ENCODE measurements at regions not wholly inside any gene's neighbourhood (a gene's known extent, or its start where the extent isn't known, plus 50 kb on each side); places are given as distances from the start of the nearest gene placed in this dataset.

DNA sequence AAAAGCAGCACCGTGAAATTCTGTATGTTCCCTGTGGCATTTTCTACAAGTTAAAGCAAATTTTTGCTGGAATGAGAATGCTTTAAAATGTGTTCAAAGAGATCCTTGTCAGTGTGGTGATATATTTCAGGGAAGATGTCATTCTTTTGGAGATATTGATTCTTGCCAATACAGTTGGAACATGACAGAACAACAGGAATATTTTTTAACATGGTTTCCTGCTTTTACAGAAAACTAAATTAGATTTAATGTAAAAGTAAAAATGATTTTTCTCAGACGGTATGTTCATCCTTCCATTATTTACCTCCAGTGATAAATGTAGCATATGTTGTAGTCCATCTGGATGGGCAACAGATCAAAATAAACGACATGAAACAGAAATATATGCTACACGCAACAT, 474.8 kb downstream of the TMA16 start:
- DNase-seq, result no peak

- no peak for DNase-seq
Observed at GRCh38 chr4:163976588-163976987, 482.1 kb downstream of the TMA16 start.

DNA sequence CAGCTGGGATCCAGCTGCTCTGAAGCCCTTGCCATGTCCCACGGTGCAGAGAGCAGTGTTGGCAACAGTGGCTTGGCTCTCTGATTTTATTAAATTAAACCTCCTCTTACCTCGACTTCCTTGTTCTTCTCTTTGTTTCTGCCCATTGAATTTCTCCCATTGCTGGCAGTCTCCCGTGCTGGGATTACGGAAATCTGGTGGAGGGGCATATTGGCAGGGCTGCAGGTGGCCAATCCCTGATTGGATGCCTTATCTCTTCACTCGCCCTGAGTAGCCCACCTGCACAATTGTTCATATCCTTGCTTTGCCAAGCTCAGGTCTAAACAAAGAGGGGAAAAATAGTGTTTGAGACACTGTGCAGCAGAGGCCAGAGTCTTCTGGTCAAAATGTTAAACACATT, 493.9 kb downstream of the TMA16 start:
- DNase-seq, result no peak

DNA sequence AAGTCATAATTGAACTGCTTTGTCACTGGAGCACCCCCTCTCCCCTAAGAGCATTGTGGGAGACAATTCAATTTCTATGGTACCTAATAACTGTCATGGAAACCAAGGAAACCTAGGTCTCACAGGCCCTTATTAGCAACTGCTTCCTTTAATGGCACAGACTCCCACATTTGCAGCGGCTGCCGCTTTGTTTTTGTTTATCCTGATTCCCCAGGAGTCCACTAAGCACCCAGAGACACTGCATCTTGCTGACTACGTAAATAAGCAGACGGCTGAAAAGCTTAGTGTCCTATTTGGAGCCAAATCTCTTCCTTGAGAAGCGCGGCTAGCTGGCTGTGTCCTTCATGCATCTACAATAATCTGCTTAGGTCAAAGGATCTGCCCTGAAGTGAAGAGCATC, 494.4 kb downstream of the TMA16 start:
- DNase-seq, result no peak

GRCh38 chr4:163991298-163991865, 496.9 kb downstream of the TMA16 start:
- DNase-seq, result no peak

DNA sequence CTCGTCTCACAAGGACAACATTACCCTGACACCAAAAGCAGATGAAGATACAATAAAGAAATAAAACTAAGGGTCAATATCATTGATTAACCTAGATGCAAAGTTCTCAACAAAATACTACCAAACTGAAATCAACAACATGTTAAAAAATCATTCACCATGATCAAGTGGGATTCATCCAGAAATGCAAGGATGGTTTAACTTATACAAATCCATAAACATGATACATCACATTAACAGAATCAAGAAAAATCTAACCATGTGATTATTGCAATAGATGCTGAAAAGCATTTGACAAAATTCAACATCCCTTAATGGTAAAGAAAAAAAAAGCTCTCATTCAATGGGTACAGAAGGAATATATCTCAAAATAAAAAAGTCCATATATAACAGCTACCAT, 514.9 kb downstream of the TMA16 start:
- no peak for DNase-seq

- DNase-seq, result no peak
Observed at GRCh38 chr4:164011791-164012190, 517.3 kb downstream of the TMA16 start.

- peak; percentile 2 for DNase-seq
Observed at GRCh38 chr4:164012396-164013027, 518.0 kb downstream of the TMA16 start.

- DNase-seq, result no peak
Observed at GRCh38 chr4:164021947-164022346, 527.5 kb downstream of the TMA16 start.

GRCh38 chr4:164023214-164023613, 528.7 kb downstream of the TMA16 start:
- no peak for DNase-seq

- DNase-seq, result no peak
Observed at GRCh38 chr4:164027805-164028204, 533.3 kb downstream of the TMA16 start.

GRCh38 chr4:164039482-164039881, 545.0 kb downstream of the TMA16 start:
- DNase-seq, result no peak

DNA sequence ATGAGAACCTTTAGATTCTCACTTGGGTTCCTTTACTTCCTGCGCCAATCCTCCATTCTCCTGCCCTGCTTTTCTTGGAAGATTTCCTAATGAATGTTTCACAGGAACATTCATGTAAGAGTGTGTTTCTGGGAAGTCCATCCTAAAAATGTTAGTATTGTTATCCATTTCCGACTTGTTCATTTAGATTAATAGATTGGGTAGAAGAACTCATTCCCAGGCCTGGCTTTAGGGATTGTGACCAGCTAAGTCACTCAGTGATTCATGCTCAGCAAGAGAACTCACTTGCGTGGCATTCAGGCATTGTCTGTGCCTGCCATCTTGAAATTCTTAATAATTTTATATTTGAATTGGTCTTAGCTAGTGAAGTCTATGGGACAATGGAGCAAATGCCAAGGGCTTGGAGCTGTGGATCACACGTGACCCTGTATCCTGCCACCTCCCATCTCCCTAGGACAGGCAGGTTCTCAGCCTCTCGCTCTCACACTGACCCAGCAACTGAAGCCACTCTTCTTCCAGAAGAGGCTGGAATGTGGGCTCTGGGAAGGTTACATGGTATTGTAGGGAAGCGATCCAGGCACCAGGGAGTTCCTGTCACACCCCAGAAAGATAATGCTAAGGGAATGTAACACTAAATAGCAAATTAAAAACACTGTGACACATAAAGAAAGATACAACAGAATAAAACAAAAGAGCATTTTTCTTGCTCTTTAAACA, 562.1 kb downstream of the TMA16 start:
- DNase-seq, result no peak

DNA sequence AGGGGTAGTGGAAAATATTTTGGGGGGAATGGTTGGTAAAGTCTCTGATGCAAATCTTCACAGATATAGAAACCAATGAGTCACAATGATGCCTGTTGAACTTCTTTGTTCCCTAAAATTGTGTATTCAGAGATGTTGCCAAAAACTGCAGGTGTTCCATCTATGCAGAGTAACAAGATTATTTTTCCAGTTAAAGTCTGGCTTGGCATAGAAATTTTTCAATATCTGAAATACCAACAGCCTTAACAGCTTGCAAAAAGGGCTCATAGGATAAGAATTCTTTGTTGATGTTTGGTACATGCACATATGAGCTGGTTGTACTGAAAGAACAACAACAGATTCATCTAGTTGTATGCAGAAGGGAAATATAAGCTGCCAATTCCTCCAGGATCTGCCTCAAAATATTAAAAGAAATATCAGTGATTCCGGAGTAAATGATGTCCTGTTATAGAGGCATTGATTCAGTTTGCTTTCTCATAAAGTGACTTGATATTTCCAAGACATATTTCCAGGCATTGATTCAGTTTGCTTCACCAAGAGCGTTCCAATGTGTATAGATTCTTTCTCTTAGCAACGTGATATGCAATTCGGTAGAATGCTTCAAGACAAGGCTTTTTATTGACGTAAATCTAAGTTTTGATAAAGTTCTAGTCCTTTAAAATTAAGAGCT, 564.4 kb downstream of the TMA16 start:
- no peak for DNase-seq

DNA sequence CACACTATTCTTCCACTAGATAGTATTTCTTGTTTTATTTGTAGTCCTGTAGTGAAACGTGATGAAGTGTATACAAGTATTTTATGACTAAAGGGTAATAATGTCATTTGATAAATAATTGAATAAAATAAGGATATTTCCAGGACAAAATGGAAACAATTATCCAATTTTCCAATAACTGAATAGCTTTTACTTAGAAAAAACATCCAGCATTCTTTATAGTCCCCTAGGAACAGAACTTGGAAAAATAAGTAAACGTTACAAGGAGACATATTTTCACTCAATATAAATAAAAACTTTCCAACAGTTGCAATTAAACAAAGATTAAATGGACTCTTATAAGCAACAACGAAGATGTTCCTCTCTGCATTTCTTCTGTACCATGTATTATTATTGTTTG, 566.0 kb downstream of the TMA16 start:
- DNase-seq, result no peak

GRCh38 chr4:164068392-164068791, 573.9 kb downstream of the TMA16 start:
- no peak for DNase-seq

GRCh38 chr4:164070625-164071024, 576.1 kb downstream of the TMA16 start:
- no peak for DNase-seq

GRCh38 chr4:164081371-164081770, 586.9 kb downstream of the TMA16 start:
- DNase-seq, result no peak

DNA sequence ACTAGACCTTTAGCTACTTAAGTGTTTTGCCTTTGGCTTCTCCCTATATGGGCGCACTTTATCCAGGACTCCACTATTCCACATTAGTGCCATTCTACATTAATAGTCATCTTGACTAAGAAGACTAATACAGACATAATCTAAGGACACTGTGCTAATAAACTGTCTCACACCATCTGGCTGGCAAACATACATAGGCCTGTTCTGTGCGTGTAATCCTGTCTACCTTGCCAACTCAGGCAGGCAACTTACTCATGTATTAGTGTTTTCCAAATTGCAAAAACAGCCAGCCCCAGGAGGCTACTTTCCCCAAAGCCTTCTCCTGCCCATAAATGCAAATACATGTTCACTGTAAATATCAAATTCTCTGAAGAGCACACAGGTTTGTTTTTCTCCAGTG, 587.3 kb downstream of the TMA16 start:
- no peak for DNase-seq

DNA sequence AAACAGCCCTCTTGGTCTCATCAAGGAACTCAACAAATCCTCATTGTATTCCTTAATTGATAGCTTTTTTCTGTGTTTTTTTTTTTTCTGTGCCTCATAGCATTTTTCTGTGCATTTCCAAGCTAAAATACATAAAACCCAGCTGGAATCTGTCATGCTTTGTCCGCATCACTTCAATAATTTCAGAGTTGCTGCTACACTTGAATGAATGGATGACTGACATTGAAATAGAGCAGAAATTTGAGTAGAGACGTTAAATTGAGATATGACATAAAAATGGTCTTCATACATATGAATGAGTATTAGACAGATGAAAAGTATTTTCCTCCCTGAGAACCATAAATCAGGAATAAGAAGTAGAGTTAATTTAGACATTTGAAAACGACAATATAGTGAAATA, 593.2 kb downstream of the TMA16 start:
- DNase-seq, result no peak

- no peak for DNase-seq
Observed at GRCh38 chr4:164095313-164096110, 601.0 kb downstream of the TMA16 start.

DNA sequence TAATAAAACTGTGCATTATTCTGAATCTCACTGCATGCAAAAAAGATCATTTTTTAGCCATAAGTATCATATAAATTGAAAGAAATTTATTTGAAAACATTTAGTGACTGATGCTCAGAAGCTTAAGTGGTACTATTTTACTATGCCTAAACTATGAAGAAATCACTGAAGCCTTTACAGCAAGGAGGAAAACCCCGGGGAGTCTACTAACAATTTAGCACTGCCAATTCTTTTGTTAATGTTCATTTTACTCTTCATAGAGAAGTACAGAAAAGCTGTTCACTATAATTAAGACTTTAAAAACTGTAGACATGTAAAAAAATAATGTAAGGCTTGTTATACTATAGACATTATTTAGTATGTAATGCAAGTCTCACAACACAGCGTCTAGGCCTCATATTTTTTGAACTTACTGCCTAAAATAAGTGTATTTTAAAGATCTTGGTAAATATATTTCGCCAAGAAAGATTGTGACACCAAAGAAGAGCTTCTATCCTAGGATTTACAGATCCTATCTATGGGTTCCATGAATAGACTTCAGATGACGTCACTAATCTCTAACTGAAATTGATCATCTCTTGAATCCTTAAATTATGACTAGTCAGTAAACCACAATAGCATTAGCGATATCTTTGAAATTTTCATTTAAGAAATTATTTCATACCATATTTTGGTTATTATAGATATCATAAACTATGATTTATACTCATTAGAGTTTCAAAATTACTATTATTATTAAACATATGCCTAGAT, 602.5 kb downstream of the TMA16 start:
- DNase-seq, result no peak
